GM12891 (cell line): ENCODE measurements at regions not wholly inside any gene's neighbourhood (a gene's known extent, or its start where the extent isn't known, plus 50 kb on each side); places are given as distances from the start of the nearest gene placed in this dataset.

Experiments used
- DNase-seq: peaks from one replicate; pipeline ENCODE4 v3.0.0; 2011; ENCODE audit warnings: low spot score; ENCODE audit not compliant: insufficient read length
- FAIRE-seq: peaks from 2 replicates; lab custom pipeline; 2011; peaks lifted over from hg19 to GRCh38; lab: Jason Lieb, UNC
- PAX5 ChIP-seq: IDR thresholded peaks from 2 replicates; pipeline ENCODE4 v1.6.1; 2011; ENCODE audit warnings: low read length, moderate library complexity, mild to moderate bottlenecking; ENCODE audit not compliant: insufficient read depth, severe bottlenecking
- POLR2A ChIP-seq: IDR thresholded peaks from 2 replicates; pipeline ENCODE4 v1.6.1; 2011; ENCODE audit warnings: low read depth, low read length, control low read depth
- POLR2AphosphoS5 ChIP-seq: IDR thresholded peaks from 2 replicates; pipeline ENCODE4 v1.6.1; 2011; ENCODE audit warnings: low read depth, low read length, control low read depth
- POU2F2 ChIP-seq: IDR thresholded peaks from 2 replicates; pipeline ENCODE4 v1.6.1; 2011; ENCODE audit warnings: low read depth, mild to moderate bottlenecking, control low read depth, low read length, moderate library complexity
- SPI1 ChIP-seq: IDR thresholded peaks from 2 replicates; pipeline ENCODE4 v1.6.1; 2011; ENCODE audit warnings: low read depth, low read length, control low read depth
- TAF1 ChIP-seq: IDR thresholded peaks from 2 replicates; pipeline ENCODE4 v1.6.1; 2011; ENCODE audit warnings: low read depth, low read length, control low read depth

DNA sequence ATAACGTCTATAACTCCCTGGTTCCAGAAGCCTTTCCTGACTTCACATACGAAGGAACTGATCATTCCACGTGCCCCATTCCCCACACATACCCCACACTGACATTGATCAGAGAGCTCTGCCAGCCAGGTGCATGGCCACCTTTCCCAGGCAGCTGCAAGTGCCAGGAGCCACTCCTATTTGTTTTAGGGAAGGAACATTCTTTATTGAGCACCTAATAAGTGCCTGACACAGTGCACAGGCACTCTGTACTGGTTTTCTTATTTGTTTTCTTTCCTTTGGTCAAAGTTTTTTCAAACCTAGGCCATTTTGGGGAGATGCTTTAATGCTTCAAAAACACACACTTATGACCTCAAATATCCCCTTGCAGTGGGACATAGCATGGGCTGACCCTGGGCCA is 50.0 kb downstream of the PITPNM2 start:
- FAIRE-seq = no peak
- DNase-seq = no peak
- TF ChIP-seq POLR2A (no peak), TAF1 (no peak), POLR2AphosphoS5 (no peak), POU2F2 (no peak), SPI1 (no peak), PAX5 (no peak)

DNA sequence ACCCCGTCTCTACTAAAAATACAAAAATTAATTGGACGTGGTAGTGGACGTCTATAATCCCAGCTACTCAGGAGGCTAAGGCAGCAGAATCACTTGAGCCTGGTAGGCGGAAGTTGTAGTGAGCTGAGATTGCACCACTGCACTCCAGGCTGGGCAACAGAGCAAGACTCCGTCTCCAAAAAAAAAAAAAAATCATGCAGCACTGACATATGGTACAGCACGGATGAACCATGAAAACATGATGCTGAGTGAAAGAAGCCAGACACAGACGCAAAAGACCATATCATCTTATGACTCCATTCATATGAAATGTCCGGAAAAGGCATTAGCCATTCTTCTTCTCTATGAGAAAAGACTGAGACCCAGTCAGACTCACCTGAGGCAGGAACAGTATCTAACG is 50.4 kb downstream of the PITPNM2 start:
- FAIRE-seq = no peak
- no peak for TF ChIP-seq PAX5
- TF ChIP-seq POLR2A = no peak
- no peak for TF ChIP-seq POLR2AphosphoS5
- TF ChIP-seq SPI1 = no peak
- TF ChIP-seq TAF1 = no peak
- no peak for TF ChIP-seq POU2F2

GRCh38 chr12:123099560-123100192 is 51.2 kb downstream of the PITPNM2 start:
- TF ChIP-seq POLR2A (no peak), SPI1 (no peak), POLR2AphosphoS5 (no peak), PAX5 (no peak), TAF1 (no peak), POU2F2 (no peak)
- DNase-seq (no peak), FAIRE-seq (no peak)

More for the DNA sequence above, 50.4 kb downstream of the PITPNM2 start:
- DNase-seq = no peak

DNA sequence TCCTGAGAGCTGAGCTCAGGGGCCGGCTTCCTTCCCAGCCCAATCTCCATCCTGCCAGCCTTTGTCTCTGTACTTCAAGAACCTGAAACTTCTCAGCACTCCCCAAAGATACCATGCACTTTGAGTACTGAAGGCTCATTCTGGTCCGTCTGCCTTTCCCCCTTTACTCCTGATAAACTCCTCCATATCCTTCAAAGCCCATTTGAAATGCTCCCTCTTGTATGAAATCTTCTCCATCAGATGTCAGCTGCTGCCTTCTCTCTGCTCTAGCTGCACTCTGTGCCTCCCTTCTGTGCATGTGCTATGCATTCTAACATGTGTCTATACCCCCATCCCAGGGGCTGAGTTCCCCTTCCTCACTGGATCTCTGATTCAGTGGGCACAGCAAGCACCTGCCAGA is 52.1 kb downstream of the PITPNM2 start:
- DNase-seq (no peak), FAIRE-seq (no peak)
- no peak for TF ChIP-seq PAX5
- no peak for TF ChIP-seq TAF1
- TF ChIP-seq SPI1 = no peak
- TF ChIP-seq POU2F2 = no peak
- TF ChIP-seq POLR2A = no peak
- TF ChIP-seq POLR2AphosphoS5 = no peak

- TF ChIP-seq TAF1 = no peak
- TF ChIP-seq PAX5 = no peak
- TF ChIP-seq SPI1 = no peak
- no peak for TF ChIP-seq POU2F2
- TF ChIP-seq POLR2A = no peak
- no peak for TF ChIP-seq POLR2AphosphoS5
- FAIRE-seq = no peak
- DNase-seq = no peak
These were observed 53.3 kb downstream of the PITPNM2 start for GRCh38 chr12:123097561-123098084.

- no peak for FAIRE-seq
- no peak for DNase-seq
- TF ChIP-seq PAX5 = no peak
- no peak for TF ChIP-seq POLR2A
- no peak for TF ChIP-seq TAF1
- TF ChIP-seq POLR2AphosphoS5 = no peak
- no peak for TF ChIP-seq SPI1
- no peak for TF ChIP-seq POU2F2
These were observed 54.1 kb downstream of the PITPNM2 start for GRCh38 chr12:123096741-123097140.

- TF ChIP-seq POLR2A = no peak
- TF ChIP-seq POU2F2 = no peak
- TF ChIP-seq SPI1 = no peak
- no peak for TF ChIP-seq TAF1
- TF ChIP-seq PAX5 = no peak
- TF ChIP-seq POLR2AphosphoS5 = no peak
- DNase-seq (no peak), FAIRE-seq (no peak)
These were observed 54.7 kb downstream of the PITPNM2 start for GRCh38 chr12:123096182-123096581.

GRCh38 chr12:123095078-123095881 is 55.6 kb downstream of the PITPNM2 start:
- DNase-seq (no peak), FAIRE-seq (no peak)
- TF ChIP-seq TAF1 (no peak), POLR2A (no peak), PAX5 (no peak), POLR2AphosphoS5 (no peak), POU2F2 (no peak), SPI1 (no peak)

- DNase-seq = no peak
- no peak for FAIRE-seq
- TF ChIP-seq TAF1 (no peak), POLR2AphosphoS5 (no peak), PAX5 (no peak), POLR2A (no peak), SPI1 (no peak), POU2F2 (no peak)
These were observed 56.4 kb downstream of the PITPNM2 start for GRCh38 chr12:123094349-123095077.
